ENCODE measurements at regions not wholly inside any gene's neighbourhood (a gene's known extent, or its start where the extent isn't known, plus 50 kb on each side); places are given as distances from the start of the nearest gene placed in this dataset.

DNA sequence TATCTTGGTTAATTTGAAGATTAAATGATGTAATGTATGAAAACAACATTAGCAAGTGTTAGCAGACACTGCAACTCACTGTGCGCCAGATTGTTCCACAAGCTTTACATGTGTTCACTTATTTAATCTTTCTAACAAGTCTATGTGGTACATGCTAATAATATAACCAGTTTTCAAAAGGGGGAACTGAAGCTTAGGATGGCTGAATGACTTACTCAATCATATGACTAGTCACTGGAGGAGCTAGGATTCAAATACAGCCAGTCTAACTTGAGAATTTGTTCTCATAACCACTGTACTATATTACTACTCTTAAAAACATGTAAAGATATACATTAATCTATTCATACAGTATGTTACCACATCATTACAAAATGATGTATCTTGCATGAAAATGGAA is 60.5 kb upstream of the LRIG3 start (continued):
- TF ChIP-seq ZNF549 (tag by site-specific recombination; IDR thresholded peaks at IDR 0.05) (no peak), ZNF354C (tag by site-specific recombination; IDR thresholded peaks at IDR 0.05; ENCODE audit: borderline replicate concordance, low read depth) (no peak), RBAK (tag by site-specific recombination; IDR thresholded peaks at IDR 0.05) (no peak), GLIS1 (tag by site-specific recombination; IDR thresholded peaks at IDR 0.05) (no peak), KLF8 (tag by site-specific recombination; IDR thresholded peaks at IDR 0.05) (no peak)

DNA sequence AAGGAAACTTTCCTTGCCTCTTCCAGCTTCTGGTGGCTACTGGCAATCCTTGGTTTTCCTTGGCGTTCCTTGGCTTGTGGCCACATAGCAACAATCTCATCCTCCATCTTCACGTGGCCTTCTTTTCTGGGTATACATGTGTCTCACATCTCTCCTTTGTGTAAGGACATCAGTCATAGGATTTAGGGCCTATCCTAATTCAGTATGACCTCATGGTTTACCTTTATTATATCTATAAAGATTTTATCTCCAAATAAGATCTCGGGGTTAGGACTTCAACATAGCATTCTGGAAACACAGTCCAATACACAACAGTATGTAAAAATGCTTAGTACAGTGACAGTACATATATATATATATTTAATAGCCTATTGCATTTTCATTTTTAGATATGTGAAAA is 58.4 kb upstream of the LRIG3 start:
- no peaks in the 10 kb centered on the region for H3K4me1 ChIP-seq (ENCODE audit: control insufficient read depth, insufficient read depth, low read length)
- no peak overlapping the region for H3K4me3 ChIP-seq (ENCODE audit: low read depth, low read length)
- POLR2A ChIA-PET, result no interaction called here
- H3K36me3 ChIP-seq (ENCODE audit: control insufficient read depth in 2 of 2, insufficient read depth in 1 of 2, low read length in 2 of 2), result no peaks in the 10 kb centered on the region
- CTCF ChIA-PET, result no interaction called here
- no peaks in the 10 kb centered on the region for H3K9me3 ChIP-seq (ENCODE audit: control insufficient read depth, insufficient read depth, low read depth, low read length)
- no peak overlapping the region for H3K27ac ChIP-seq (ENCODE audit: extremely low read depth, low read depth, low read length)
- TF ChIP-seq ZNF677 (tag by site-specific recombination; IDR thresholded peaks at IDR 0.05), result no peak
- TF ChIP-seq ZNF473 (tag by site-specific recombination; IDR thresholded peaks at IDR 0.05), result no peak
- TF ChIP-seq, protein P1, sequence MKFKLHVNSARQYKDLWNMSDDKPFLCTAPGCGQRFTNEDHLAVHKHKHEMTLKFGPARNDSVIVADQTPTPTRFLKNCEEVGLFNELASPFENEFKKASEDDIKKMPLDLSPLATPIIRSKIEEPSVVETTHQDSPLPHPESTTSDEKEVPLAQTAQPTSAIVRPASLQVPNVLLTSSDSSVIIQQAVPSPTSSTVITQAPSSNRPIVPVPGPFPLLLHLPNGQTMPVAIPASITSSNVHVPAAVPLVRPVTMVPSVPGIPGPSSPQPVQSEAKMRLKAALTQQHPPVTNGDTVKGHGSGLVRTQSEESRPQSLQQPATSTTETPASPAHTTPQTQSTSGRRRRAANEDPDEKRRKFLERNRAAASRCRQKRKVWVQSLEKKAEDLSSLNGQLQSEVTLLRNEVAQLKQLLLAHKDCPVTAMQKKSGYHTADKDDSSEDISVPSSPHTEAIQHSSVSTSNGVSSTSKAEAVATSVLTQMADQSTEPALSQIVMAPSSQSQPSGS (tag by site-specific recombination; IDR thresholded peaks at IDR 0.05; ENCODE audit: low read depth), result peak; percentile 16; the same call in 1 of the 2 replicates
- no peak for TF ChIP-seq BCL11A (tag by site-specific recombination; IDR thresholded peaks at IDR 0.05; ENCODE audit: low read depth)
- no peak for TF ChIP-seq AEBP2 (tag by site-specific recombination; IDR thresholded peaks at IDR 0.05; ENCODE audit: borderline replicate concordance)
- TF ChIP-seq CTCF (tag by site-specific recombination; IDR thresholded peaks at IDR 0.05), result no peak
- TF ChIP-seq FEZF1 (tag by site-specific recombination; IDR thresholded peaks at IDR 0.05), result no peak
- no peak for TF ChIP-seq ZNF140 (tag by site-specific recombination; IDR thresholded peaks at IDR 0.05)

GRCh38 chr12:58977476-58977875 is 57.2 kb upstream of the LRIG3 start:
- H3K4me1 ChIP-seq (ENCODE audit: control insufficient read depth, insufficient read depth, low read length), result no peaks in the 10 kb centered on the region
- H3K27ac ChIP-seq (ENCODE audit: extremely low read depth, low read depth, low read length), result no peak overlapping the region
- H3K4me3 ChIP-seq (ENCODE audit: low read depth, low read length), result no peak overlapping the region
- CTCF ChIA-PET, result interaction anchor here (1.1 kb wide), 1 partner anchor 136 kb away, joined by 3 read pairs; no protein-coding TSS in a partner anchor
- H3K9me3 ChIP-seq (ENCODE audit: control insufficient read depth, insufficient read depth, low read depth, low read length), result no peaks in the 10 kb centered on the region
- H3K36me3 ChIP-seq (ENCODE audit: control insufficient read depth in 2 of 2, insufficient read depth in 1 of 2, low read length in 2 of 2), result no peaks in the 10 kb centered on the region
- POLR2A ChIA-PET, result no interaction called here
- TF ChIP-seq ZNF169 (tag by site-specific recombination; IDR thresholded peaks at IDR 0.05) (no peak), ZEB2 (tag by site-specific recombination; IDR thresholded peaks at IDR 0.05) (no peak), ZNF2 (tag by site-specific recombination; IDR thresholded peaks at IDR 0.05) (no peak), ZNF292 (tag by site-specific recombination; IDR thresholded peaks at IDR 0.05; ENCODE audit: borderline replicate concordance, low read depth) (no peak), ZNF776 (tag by site-specific recombination; IDR thresholded peaks at IDR 0.05; ENCODE audit: borderline replicate concordance) (no peak), ZFP37 (tag by site-specific recombination; IDR thresholded peaks at IDR 0.05) (no peak), KLF9 (tag by site-specific recombination; IDR thresholded peaks at IDR 0.05; ENCODE audit: low read depth) (no peak), BCL11B (tag by site-specific recombination; IDR thresholded peaks at IDR 0.05; ENCODE audit: low read depth) (no peak), MYNN (tag by site-specific recombination; IDR thresholded peaks at IDR 0.05; ENCODE audit: borderline replicate concordance) (no peak)
- TF ChIP-seq, protein P2, sequence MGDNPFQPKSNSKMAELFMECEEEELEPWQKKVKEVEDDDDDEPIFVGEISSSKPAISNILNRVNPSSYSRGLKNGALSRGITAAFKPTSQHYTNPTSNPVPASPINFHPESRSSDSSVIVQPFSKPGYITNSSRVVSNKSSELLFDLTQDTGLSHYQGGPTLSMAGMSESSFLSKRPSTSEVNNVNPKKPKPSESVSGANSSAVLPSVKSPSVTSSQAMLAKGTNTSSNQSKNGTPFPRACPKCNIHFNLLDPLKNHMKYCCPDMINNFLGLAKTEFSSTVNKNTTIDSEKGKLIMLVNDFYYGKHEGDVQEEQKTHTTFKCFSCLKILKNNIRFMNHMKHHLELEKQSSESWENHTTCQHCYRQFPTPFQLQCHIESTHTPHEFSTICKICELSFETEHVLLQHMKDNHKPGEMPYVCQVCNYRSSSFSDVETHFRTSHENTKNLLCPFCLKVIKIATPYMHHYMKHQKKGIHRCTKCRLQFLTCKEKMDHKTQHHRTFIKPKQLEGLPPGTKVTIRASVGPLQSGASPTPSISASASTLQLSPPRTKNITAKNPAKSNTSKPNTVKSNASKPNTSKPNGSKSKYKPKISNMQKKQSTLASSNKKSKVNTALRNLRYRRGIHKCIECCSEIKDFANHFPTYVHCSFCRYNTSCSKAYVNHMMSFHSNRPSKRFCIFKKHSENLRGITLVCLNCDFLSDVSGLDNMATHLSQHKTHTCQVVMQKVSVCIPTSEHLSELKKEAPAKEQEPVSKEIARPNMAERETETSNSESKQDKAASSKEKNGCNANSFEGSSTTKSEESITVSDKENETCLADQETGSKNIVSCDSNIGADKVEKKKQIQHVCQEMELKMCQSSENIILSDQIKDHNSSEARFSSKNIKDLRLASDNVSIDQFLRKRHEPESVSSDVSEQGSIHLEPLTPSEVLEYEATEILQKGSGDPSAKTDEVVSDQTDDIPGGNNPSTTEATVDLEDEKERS (tag by site-specific recombination; IDR thresholded peaks at IDR 0.05), result no peak
- TF ChIP-seq, protein P3, sequence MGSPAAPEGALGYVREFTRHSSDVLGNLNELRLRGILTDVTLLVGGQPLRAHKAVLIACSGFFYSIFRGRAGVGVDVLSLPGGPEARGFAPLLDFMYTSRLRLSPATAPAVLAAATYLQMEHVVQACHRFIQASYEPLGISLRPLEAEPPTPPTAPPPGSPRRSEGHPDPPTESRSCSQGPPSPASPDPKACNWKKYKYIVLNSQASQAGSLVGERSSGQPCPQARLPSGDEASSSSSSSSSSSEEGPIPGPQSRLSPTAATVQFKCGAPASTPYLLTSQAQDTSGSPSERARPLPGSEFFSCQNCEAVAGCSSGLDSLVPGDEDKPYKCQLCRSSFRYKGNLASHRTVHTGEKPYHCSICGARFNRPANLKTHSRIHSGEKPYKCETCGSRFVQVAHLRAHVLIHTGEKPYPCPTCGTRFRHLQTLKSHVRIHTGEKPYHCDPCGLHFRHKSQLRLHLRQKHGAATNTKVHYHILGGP (tag by site-specific recombination; IDR thresholded peaks at IDR 0.05), result no peak
